Prostate gland (tissue), 2 donors: ENCODE measurements at regions not wholly inside any gene's neighbourhood (a gene's known extent, or its start where the extent isn't known, plus 50 kb on each side); places are given as distances from the start of the nearest gene placed in this dataset.

Source experiments
- POLR2A ChIP-seq: fragments of 450-650 bp; IDR thresholded peaks from one replicate; pipeline ENCODE4 v1.6.1; 2016; ENCODE audit warnings: antibody characterized with exemption, mild to moderate bottlenecking
- POLR2AphosphoS5 ChIP-seq: sonication (generic); formaldehyde crosslinking; IDR thresholded peaks from one replicate; pipeline ENCODE4 v1.6.1; 2017; ENCODE audit warnings: antibody characterized with exemption
- TF ChIP-seq, protein P1 (sequence below), 4 experiments: fragments of 200-600 bp in 2 of 4; fragments of 450-650 bp in 2 of 4; sonication (generic) in 2 of 4; IDR thresholded peaks; 1 replicate in 3 of 4; 2 replicates in 1 of 4; pipeline ENCODE4 v1.5.1; 2016 to 2019; ENCODE audit warnings: antibody characterized with exemption in 4 of 4, mild to moderate bottlenecking in 2 of 4, moderate library complexity in 2 of 4

DNA sequence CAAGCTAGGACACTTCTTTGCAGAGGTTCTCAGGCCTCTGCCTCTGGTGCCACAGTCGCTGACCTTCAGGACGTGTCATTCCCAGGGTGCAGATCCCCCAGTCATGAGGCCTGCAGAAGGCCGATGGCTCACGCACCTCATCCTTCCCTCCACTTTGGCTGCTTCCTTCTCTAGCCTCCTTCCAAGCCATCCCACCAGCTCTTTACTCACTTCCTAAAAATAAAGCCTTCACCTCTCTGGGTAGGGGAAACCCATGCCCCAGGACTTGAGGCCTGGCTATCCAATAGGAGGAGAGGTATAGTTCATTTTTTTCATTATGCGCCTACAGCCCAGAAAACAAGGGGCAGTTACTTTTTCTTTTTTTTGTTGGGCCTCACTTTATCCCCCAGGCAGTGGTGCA is 91.4 kb downstream of the B3GNT2 start:
- TF ChIP-seq, protein P1, sequence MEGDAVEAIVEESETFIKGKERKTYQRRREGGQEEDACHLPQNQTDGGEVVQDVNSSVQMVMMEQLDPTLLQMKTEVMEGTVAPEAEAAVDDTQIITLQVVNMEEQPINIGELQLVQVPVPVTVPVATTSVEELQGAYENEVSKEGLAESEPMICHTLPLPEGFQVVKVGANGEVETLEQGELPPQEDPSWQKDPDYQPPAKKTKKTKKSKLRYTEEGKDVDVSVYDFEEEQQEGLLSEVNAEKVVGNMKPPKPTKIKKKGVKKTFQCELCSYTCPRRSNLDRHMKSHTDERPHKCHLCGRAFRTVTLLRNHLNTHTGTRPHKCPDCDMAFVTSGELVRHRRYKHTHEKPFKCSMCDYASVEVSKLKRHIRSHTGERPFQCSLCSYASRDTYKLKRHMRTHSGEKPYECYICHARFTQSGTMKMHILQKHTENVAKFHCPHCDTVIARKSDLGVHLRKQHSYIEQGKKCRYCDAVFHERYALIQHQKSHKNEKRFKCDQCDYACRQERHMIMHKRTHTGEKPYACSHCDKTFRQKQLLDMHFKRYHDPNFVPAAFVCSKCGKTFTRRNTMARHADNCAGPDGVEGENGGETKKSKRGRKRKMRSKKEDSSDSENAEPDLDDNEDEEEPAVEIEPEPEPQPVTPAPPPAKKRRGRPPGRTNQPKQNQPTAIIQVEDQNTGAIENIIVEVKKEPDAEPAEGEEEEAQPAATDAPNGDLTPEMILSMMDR (IDR thresholded peaks at IDR 0.05): no peak
- no peak for TF ChIP-seq POLR2AphosphoS5
- no peak for TF ChIP-seq POLR2A
